ENCODE measurements at regions not wholly inside any gene's neighbourhood (a gene's known extent, or its start where the extent isn't known, plus 50 kb on each side); places are given as distances from the start of the nearest gene placed in this dataset.

DNA sequence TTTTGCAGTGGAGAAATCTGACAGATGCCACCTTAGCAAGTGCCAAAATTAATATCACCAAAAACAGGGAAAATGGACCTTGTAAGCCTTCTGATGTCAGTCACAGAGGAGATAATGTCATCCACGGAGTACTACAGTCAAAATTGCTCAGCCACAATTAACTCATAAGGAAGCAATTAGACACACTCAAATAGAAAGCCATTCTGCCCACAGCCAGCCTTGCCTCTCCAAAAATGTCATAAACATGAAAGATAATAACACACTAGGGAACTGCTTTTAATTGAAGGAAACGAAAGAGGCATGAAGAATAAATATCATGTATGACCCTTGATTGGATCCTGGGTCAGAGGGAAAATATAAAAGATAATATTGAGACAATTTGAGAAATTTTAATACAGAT, 505.6 kb upstream of the API5 start:
- DNase-seq (ENCODE audit: low read depth in 1 of 2, low spot score in 1 of 2) = no peak
- TF ChIP-seq, protein P1, sequence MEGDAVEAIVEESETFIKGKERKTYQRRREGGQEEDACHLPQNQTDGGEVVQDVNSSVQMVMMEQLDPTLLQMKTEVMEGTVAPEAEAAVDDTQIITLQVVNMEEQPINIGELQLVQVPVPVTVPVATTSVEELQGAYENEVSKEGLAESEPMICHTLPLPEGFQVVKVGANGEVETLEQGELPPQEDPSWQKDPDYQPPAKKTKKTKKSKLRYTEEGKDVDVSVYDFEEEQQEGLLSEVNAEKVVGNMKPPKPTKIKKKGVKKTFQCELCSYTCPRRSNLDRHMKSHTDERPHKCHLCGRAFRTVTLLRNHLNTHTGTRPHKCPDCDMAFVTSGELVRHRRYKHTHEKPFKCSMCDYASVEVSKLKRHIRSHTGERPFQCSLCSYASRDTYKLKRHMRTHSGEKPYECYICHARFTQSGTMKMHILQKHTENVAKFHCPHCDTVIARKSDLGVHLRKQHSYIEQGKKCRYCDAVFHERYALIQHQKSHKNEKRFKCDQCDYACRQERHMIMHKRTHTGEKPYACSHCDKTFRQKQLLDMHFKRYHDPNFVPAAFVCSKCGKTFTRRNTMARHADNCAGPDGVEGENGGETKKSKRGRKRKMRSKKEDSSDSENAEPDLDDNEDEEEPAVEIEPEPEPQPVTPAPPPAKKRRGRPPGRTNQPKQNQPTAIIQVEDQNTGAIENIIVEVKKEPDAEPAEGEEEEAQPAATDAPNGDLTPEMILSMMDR (IDR thresholded peaks at IDR 0.05; ENCODE audit: insufficient read depth, low read length) = no peak
- TF ChIP-seq, protein P2, sequence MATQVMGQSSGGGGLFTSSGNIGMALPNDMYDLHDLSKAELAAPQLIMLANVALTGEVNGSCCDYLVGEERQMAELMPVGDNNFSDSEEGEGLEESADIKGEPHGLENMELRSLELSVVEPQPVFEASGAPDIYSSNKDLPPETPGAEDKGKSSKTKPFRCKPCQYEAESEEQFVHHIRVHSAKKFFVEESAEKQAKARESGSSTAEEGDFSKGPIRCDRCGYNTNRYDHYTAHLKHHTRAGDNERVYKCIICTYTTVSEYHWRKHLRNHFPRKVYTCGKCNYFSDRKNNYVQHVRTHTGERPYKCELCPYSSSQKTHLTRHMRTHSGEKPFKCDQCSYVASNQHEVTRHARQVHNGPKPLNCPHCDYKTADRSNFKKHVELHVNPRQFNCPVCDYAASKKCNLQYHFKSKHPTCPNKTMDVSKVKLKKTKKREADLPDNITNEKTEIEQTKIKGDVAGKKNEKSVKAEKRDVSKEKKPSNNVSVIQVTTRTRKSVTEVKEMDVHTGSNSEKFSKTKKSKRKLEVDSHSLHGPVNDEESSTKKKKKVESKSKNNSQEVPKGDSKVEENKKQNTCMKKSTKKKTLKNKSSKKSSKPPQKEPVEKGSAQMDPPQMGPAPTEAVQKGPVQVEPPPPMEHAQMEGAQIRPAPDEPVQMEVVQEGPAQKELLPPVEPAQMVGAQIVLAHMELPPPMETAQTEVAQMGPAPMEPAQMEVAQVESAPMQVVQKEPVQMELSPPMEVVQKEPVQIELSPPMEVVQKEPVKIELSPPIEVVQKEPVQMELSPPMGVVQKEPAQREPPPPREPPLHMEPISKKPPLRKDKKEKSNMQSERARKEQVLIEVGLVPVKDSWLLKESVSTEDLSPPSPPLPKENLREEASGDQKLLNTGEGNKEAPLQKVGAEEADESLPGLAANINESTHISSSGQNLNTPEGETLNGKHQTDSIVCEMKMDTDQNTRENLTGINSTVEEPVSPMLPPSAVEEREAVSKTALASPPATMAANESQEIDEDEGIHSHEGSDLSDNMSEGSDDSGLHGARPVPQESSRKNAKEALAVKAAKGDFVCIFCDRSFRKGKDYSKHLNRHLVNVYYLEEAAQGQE (IDR thresholded peaks at IDR 0.05; ENCODE audit: insufficient replicate concordance, low read depth) = no peak
- no peak for TF ChIP-seq POLR2AphosphoS5 (IDR thresholded peaks at IDR 0.05; ENCODE audit: low read depth)
- no peak for TF ChIP-seq GABPA (IDR thresholded peaks at IDR 0.05; ENCODE audit: low read depth)
- TF ChIP-seq SPI1 (IDR thresholded peaks at IDR 0.05; ENCODE audit: borderline replicate concordance, low read depth) = no peak
- Histone ChIP-seq H3K4me3 (replicated peaks; ENCODE audit: insufficient read depth, low read length) (no peak overlapping the region), H3K27me3 (ENCODE audit: insufficient read depth, poor library complexity, severe bottlenecking) (no peaks in the 10 kb centered on the region), H3K27ac (replicated peaks) (no peak overlapping the region)

- TF ChIP-seq, protein P2 (IDR thresholded peaks at IDR 0.05; ENCODE audit: insufficient replicate concordance, low read depth) = no peak
- TF ChIP-seq GABPA (IDR thresholded peaks at IDR 0.05; ENCODE audit: low read depth) (no peak), SPI1 (IDR thresholded peaks at IDR 0.05; ENCODE audit: borderline replicate concordance, low read depth) (no peak), POLR2AphosphoS5 (IDR thresholded peaks at IDR 0.05; ENCODE audit: low read depth) (no peak)
- TF ChIP-seq, protein P1 (IDR thresholded peaks at IDR 0.05; ENCODE audit: insufficient read depth, low read length) = no peak
- no peaks in the 10 kb centered on the region for H3K27me3 ChIP-seq (ENCODE audit: insufficient read depth, poor library complexity, severe bottlenecking)
- H3K27ac ChIP-seq (replicated peaks) = no peak overlapping the region
Measured at GRCh38 chr11:42812361-42812760, 499.4 kb upstream of the API5 start.

DNA sequence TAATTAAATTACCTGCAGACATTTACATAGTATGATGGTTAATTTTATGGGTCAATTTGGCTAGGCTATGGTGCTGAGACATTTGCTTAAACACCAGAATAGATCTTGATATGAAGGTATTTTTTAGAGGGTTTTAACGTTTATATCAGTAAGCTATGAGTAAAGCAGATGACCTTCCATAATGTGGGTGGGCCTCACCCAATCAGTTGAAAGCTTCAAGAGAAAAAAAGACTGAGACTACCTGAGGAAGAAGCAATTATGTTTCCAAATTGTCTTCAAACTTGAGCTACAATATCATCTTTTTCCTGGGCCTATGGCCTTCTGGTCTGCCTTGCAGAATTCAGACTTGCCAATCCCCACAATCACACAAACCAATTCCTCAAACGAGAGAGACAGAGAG, 498.8 kb upstream of the API5 start:
- no peak overlapping the region for H3K27ac ChIP-seq (replicated peaks)
- no peaks in the 10 kb centered on the region for H3K27me3 ChIP-seq (ENCODE audit: insufficient read depth, poor library complexity, severe bottlenecking)
- no peak overlapping the region for H3K4me3 ChIP-seq (replicated peaks; ENCODE audit: insufficient read depth, low read length)
- DNase-seq (ENCODE audit: low read depth in 1 of 2, low spot score in 1 of 2) = no peak
- TF ChIP-seq, protein P2 (IDR thresholded peaks at IDR 0.05; ENCODE audit: insufficient replicate concordance, low read depth) = no peak
- TF ChIP-seq, protein P1 (IDR thresholded peaks at IDR 0.05; ENCODE audit: insufficient read depth, low read length) = no peak
- TF ChIP-seq SPI1 (IDR thresholded peaks at IDR 0.05; ENCODE audit: borderline replicate concordance, low read depth) = no peak
- no peak for TF ChIP-seq GABPA (IDR thresholded peaks at IDR 0.05; ENCODE audit: low read depth)
- TF ChIP-seq POLR2AphosphoS5 (IDR thresholded peaks at IDR 0.05; ENCODE audit: low read depth) = no peak

More at GRCh38 chr11:42812361-42812760, 499.4 kb upstream of the API5 start:
- no peak overlapping the region for H3K4me3 ChIP-seq (replicated peaks; ENCODE audit: insufficient read depth, low read length)
- DNase-seq (ENCODE audit: low read depth in 1 of 2, low spot score in 1 of 2) = no peak
